ENCODE measurements at regions not wholly inside any gene's neighbourhood (a gene's known extent, or its start where the extent isn't known, plus 50 kb on each side); places are given as distances from the start of the nearest gene placed in this dataset.

DNA sequence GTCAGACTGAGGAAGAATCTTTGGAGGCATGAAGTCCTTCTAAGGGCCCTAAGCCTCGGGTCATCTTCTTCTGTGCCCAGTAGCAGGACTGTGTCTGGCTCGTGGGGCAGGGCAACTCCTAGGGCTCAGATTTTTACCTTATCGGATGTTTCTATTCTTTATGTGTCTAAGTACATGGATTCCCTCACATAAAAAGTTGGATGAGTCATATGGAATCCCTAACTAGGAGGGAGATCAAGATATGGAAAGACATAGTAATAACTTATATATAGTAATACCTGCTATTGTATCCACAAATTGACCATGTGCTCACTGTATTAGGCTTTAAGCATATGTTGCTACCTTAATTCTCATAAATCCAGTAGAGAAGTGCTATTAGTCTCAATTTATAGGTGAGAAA lies 364.5 kb upstream of the CAMK1G start:
- 69 to 83% (median 79%) methylated on average over 3 of the region's 3 CpGs for WGBS, 3 donors
- H3K27me3 ChIP-seq: no peaks in the 10 kb centered on the region
- DNase-seq: no peak
- no peaks in the 10 kb centered on the region for H3K36me3 ChIP-seq
- intact Hi-C loops (cut with DNase I): no loop called here
- no peaks in the 10 kb centered on the region for H3K9me3 ChIP-seq
- no peak overlapping the region for H3K4me3 ChIP-seq
- TF ChIP-seq EP300 (IDR thresholded peaks at IDR 0.05) (no peak), POLR2A (IDR thresholded peaks at IDR 0.05) (no peak)
- TF ChIP-seq, protein P1, sequence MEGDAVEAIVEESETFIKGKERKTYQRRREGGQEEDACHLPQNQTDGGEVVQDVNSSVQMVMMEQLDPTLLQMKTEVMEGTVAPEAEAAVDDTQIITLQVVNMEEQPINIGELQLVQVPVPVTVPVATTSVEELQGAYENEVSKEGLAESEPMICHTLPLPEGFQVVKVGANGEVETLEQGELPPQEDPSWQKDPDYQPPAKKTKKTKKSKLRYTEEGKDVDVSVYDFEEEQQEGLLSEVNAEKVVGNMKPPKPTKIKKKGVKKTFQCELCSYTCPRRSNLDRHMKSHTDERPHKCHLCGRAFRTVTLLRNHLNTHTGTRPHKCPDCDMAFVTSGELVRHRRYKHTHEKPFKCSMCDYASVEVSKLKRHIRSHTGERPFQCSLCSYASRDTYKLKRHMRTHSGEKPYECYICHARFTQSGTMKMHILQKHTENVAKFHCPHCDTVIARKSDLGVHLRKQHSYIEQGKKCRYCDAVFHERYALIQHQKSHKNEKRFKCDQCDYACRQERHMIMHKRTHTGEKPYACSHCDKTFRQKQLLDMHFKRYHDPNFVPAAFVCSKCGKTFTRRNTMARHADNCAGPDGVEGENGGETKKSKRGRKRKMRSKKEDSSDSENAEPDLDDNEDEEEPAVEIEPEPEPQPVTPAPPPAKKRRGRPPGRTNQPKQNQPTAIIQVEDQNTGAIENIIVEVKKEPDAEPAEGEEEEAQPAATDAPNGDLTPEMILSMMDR (IDR thresholded peaks at IDR 0.05): no peak
- H3K4me1 ChIP-seq (ENCODE audit: insufficient read depth): no peaks in the 10 kb centered on the region
- no peak overlapping the region for H3K27ac ChIP-seq

DNA sequence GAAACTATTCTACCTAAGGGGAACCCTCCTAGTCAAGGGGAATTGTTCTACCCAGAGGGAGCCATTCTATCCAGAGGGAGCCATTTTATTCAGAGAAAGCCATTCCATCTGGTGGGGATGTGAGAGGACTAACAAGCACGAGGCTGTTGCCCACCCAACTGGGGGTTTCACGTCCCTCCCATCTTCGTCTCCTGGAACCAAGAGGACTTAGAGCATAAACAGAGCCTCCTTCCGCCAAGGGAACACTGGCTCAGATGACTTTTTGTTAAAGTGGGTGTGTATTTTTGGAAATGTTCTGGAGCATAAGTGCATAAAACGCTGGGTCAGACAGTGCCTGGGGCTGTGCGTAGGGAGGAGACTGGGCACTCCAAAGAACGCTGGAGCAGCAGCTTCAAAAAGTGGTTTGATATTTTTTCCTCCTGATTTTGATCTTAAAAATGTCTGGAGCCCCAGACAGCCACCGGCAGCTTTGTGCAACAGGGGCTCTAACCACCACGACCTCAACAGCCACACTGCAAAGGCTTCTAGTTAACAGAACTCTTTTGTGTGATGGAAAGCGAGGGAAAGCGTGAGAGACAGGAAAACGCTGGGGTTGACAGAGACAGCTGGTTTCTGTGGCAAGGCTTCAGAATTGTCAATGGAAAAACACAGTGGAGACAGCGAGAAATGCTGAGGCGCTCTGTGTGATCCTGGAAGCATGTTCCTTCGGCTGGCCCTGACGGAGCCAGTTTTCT lies 363.6 kb upstream of the CAMK1G start:
- H3K4me3 ChIP-seq: no peak overlapping the region
- no peak for DNase-seq
- H3K27me3 ChIP-seq: no peaks in the 10 kb centered on the region
- H3K4me1 ChIP-seq (ENCODE audit: insufficient read depth): no peaks in the 10 kb centered on the region
- intact Hi-C loops (cut with DNase I): no loop called here
- no peaks in the 10 kb centered on the region for H3K36me3 ChIP-seq
- WGBS, 3 donors: 74 to 79% (median 78%) methylated on average over 16 of the region's 16 CpGs
- TF ChIP-seq EP300 (IDR thresholded peaks at IDR 0.05) (no peak), POLR2A (IDR thresholded peaks at IDR 0.05) (no peak)
- TF ChIP-seq, protein P1 (IDR thresholded peaks at IDR 0.05): no peak
- no peak overlapping the region for H3K27ac ChIP-seq
- H3K9me3 ChIP-seq: no peaks in the 10 kb centered on the region

DNA sequence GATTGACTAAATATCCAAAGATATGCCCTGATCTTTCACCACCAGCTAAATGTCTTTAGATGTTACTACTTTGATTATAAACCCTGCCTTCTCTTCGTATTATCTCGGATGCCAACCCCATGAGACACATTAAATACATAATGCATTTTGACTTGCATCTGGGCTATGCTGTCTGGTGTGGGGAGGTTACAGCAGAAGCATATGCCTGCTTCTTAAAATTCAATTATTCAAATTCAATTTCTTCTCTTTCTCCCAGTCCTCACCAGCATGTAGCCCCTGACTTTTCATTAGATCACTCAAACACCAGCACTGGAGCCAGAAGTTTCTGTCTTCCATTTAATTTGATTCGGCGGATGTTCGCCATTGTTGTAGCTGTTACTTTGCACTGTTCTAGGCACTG lies 360.7 kb upstream of the CAMK1G start:
- intact Hi-C loops (cut with DNase I): no loop called here
- Histone ChIP-seq H3K27ac (no peak overlapping the region), H3K9me3 (no peaks in the 10 kb centered on the region), H3K4me3 (no peak overlapping the region), H3K4me1 (ENCODE audit: insufficient read depth) (no peaks in the 10 kb centered on the region), H3K27me3 (no peaks in the 10 kb centered on the region), H3K36me3 (no peaks in the 10 kb centered on the region)
- TF ChIP-seq, protein P1 (IDR thresholded peaks at IDR 0.05): no peak
- TF ChIP-seq EP300 (IDR thresholded peaks at IDR 0.05) (no peak), POLR2A (IDR thresholded peaks at IDR 0.05) (no peak)
- no peak for DNase-seq
- 86 to 93% (median 88%) methylated on average over 5 of the region's 5 CpGs for WGBS, 3 donors

- intact Hi-C loops (cut with DNase I): no loop called here
- Histone ChIP-seq H3K4me3 (no peak overlapping the region), H3K4me1 (ENCODE audit: insufficient read depth) (no peaks in the 10 kb centered on the region), H3K9me3 (no peaks in the 10 kb centered on the region), H3K27me3 (no peaks in the 10 kb centered on the region), H3K36me3 (no peaks in the 10 kb centered on the region), H3K27ac (no peak overlapping the region)
- 35 to 83% (median 82%) methylated on average over 1 of the region's 1 CpG for WGBS, 3 donors
- TF ChIP-seq, protein P1 (IDR thresholded peaks at IDR 0.05): no peak
- TF ChIP-seq POLR2A (IDR thresholded peaks at IDR 0.05) (no peak), EP300 (IDR thresholded peaks at IDR 0.05) (no peak)
- no peak for DNase-seq
Observed at GRCh38 chr1:209223791-209224190, 359.7 kb upstream of the CAMK1G start.
